ENCODE measurements at regions not wholly inside any gene's neighbourhood (a gene's known extent, or its start where the extent isn't known, plus 50 kb on each side); places are given as distances from the start of the nearest gene placed in this dataset.

GRCh38 chr13:76683168-76683567 lies 203.0 kb downstream of the KCTD12 start:
- H3K4me3 ChIP-seq (ENCODE audit: low read depth in 2 of 2, low read length in 2 of 2): no peak overlapping the region
- DNase-seq (ENCODE audit: low read depth, low spot score) (no peak), ATAC-seq (no peak)
- intact Hi-C loops (cut with micrococcal nuclease; ENCODE audit: unreplicated experiment) (no loop called here), in situ Hi-C loops (cut with HindIII; ENCODE audit: low pct_unique_long_range_greater_than_20kb, low sequenced_read_pairs) (no loop called here)
- no peaks in the 10 kb centered on the region for H3K4me1 ChIP-seq (ENCODE audit: control insufficient read depth, insufficient read depth, low read length)
- POLR2A ChIA-PET: no interaction called here
- TF ChIP-seq SIN3A (IDR thresholded peaks at IDR 0.05; ENCODE audit: borderline replicate concordance, insufficient read depth, low read depth, low read length) (no peak), TCF7L2 (IDR thresholded peaks at IDR 0.05; ENCODE audit: low read depth, low read length) (no peak), CTCF (IDR thresholded peaks at IDR 0.05) (no peak), POLR2AphosphoS5 (IDR thresholded peaks at IDR 0.05; ENCODE audit: low read depth, low read length) (no peak), REST (IDR thresholded peaks at IDR 0.05; ENCODE audit: insufficient read depth in 1 of 2, low read depth in 2 of 2, low read length in 1 of 2) (no peak)
- no TSS peak for BruUV-seq (replicated peaks)
- no peaks in the 10 kb centered on the region for H3K36me3 ChIP-seq (ENCODE audit: control insufficient read depth, insufficient read depth, low read length)
- H3K27ac ChIP-seq (ENCODE audit: low read length): no peak overlapping the region
- H3K27me3 ChIP-seq (ENCODE audit: control insufficient read depth, insufficient read depth, low read length): no peaks in the 10 kb centered on the region
- H3K9me3 ChIP-seq (ENCODE audit: control insufficient read depth, insufficient read depth, low read depth, low read length): no peaks in the 10 kb centered on the region
- CTCF ChIA-PET: no interaction called here

- H3K27me3 ChIP-seq (ENCODE audit: control insufficient read depth, insufficient read depth, low read length): no peaks in the 10 kb centered on the region
- ATAC-seq (no peak), DNase-seq (ENCODE audit: low read depth, low spot score) (no peak)
- H3K9me3 ChIP-seq (ENCODE audit: control insufficient read depth, insufficient read depth, low read depth, low read length): no peaks in the 10 kb centered on the region
- no peak overlapping the region for H3K27ac ChIP-seq (ENCODE audit: low read length)
- H3K36me3 ChIP-seq (ENCODE audit: control insufficient read depth, insufficient read depth, low read length): no peaks in the 10 kb centered on the region
- POLR2A ChIA-PET: no interaction called here
- BruUV-seq (replicated peaks): no TSS peak
- in situ Hi-C loops (cut with HindIII; ENCODE audit: low pct_unique_long_range_greater_than_20kb, low sequenced_read_pairs) (no loop called here), intact Hi-C loops (cut with micrococcal nuclease; ENCODE audit: unreplicated experiment) (no loop called here)
- H3K4me1 ChIP-seq (ENCODE audit: control insufficient read depth, insufficient read depth, low read length): no peaks in the 10 kb centered on the region
- CTCF ChIA-PET: no interaction called here
- TF ChIP-seq TCF7L2 (IDR thresholded peaks at IDR 0.05; ENCODE audit: low read depth, low read length): no peak
- no peak for TF ChIP-seq POLR2AphosphoS5 (IDR thresholded peaks at IDR 0.05; ENCODE audit: low read depth, low read length)
- TF ChIP-seq CTCF (IDR thresholded peaks at IDR 0.05): no peak
- no peak for TF ChIP-seq REST (IDR thresholded peaks at IDR 0.05; ENCODE audit: insufficient read depth in 1 of 2, low read depth in 2 of 2, low read length in 1 of 2)
- TF ChIP-seq SIN3A (IDR thresholded peaks at IDR 0.05; ENCODE audit: borderline replicate concordance, insufficient read depth, low read depth, low read length): no peak
- H3K4me3 ChIP-seq (ENCODE audit: low read depth in 2 of 2, low read length in 2 of 2): no peak overlapping the region
Observed at GRCh38 chr13:76680112-76680511, 206.1 kb downstream of the KCTD12 start.

Data from Panc1 (cell line).